NCI-H526 treated with DMSO at 0.1 percent for 48 hours (cell line): ENCODE measurements at regions not wholly inside any gene's neighbourhood (a gene's known extent, or its start where the extent isn't known, plus 50 kb on each side); places are given as distances from the start of the nearest gene placed in this dataset.

ENCODE experiments used
- DNase-seq: peaks from one replicate; lab custom pipeline; 2025; lab: John Stamatoyannopoulos, UW

DNA sequence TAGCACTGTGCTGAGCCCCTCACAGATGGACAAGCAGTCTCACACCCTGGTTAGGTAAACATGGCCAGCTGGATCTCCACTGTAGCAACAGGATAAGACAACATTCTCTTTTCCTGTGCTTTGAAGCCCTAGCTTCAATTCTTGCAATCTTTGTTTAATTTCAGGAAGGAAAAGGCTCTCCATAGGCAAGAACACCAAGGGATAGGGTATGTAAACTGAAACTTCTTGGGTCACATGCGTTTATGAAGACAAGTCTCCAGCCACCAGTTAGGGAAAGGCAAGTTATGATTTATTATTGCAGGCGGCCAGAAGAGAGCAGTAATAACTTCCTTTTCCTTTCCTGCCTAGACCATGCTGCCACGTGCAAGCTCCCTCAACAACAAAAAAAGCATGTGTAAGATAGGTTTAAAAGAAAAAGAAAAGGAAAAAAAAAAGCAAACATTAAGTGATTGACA, 50.1 kb upstream of the POU5F2 start:
- DNase-seq = no peak
